Liver (tissue), 3 donors: ENCODE measurements at regions not wholly inside any gene's neighbourhood (a gene's known extent, or its start where the extent isn't known, plus 50 kb on each side); places are given as distances from the start of the nearest gene placed in this dataset.

Experiments
- HNF4G ChIP-seq: IDR thresholded peaks from 2 replicates; pipeline ENCODE4 v1.6.1; 2016; ENCODE audit warnings: antibody characterized with exemption
- RAD21 ChIP-seq, 2 donors: IDR thresholded peaks; 2 replicates each; pipeline ENCODE4 v1.6.1; 2016; ENCODE audit warnings: antibody characterized with exemption in 2 of 2, mild to moderate bottlenecking in 2 of 2
- SP1 ChIP-seq: IDR thresholded peaks from 2 replicates; pipeline ENCODE4 v1.6.1; 2018; ENCODE audit warnings: antibody characterized with exemption, mild to moderate bottlenecking
- TAF1 ChIP-seq: conservative IDR thresholded peaks from 2 replicates; pipeline ENCODE4 v1.6.1; 2016; ENCODE audit warnings: antibody characterized with exemption, mild to moderate bottlenecking
- YY1 ChIP-seq: IDR thresholded peaks from 2 replicates; pipeline ENCODE4 v1.6.1; 2016; ENCODE audit warnings: antibody characterized with exemption, mild to moderate bottlenecking
- TF ChIP-seq, protein P1 (sequence below): fragments of 150-350 bp; IDR thresholded peaks from 2 replicates; pipeline ENCODE4 v1.5.1; 2017; ENCODE audit warnings: improper control_type of control experiment, low read depth, low read length; ENCODE audit not compliant: missing input control
- TF ChIP-seq, protein P2 (sequence below): IDR thresholded peaks from 2 replicates; pipeline ENCODE4 v1.6.1; 2016; ENCODE audit warnings: antibody characterized with exemption, mild to moderate bottlenecking
- TF ChIP-seq, protein P3 (sequence below): IDR thresholded peaks from 2 replicates; pipeline ENCODE4 v1.6.1; 2016; ENCODE audit warnings: antibody characterized with exemption
- donor health status: healthy.
- donor health status: healthy.

DNA sequence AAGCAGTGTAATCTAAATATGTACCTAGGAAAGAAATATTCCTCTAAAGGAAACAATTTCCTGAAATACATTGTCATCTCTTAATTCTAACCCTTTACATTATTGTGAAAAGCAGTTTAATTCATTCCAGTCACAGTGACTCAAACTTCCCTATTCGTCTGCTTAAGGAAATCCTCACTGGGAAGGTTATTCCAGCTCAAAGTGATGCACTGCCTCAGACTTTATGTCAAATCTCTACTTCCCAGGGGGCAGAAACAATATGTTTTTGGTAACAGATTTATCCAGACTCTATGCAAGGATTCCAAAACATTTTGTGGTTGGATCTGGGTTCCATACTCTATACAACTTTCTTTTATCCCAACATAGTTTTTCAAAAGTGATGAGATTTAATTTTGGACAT lies 145.2 kb downstream of the NTMT2 start:
- TF ChIP-seq, protein P1, sequence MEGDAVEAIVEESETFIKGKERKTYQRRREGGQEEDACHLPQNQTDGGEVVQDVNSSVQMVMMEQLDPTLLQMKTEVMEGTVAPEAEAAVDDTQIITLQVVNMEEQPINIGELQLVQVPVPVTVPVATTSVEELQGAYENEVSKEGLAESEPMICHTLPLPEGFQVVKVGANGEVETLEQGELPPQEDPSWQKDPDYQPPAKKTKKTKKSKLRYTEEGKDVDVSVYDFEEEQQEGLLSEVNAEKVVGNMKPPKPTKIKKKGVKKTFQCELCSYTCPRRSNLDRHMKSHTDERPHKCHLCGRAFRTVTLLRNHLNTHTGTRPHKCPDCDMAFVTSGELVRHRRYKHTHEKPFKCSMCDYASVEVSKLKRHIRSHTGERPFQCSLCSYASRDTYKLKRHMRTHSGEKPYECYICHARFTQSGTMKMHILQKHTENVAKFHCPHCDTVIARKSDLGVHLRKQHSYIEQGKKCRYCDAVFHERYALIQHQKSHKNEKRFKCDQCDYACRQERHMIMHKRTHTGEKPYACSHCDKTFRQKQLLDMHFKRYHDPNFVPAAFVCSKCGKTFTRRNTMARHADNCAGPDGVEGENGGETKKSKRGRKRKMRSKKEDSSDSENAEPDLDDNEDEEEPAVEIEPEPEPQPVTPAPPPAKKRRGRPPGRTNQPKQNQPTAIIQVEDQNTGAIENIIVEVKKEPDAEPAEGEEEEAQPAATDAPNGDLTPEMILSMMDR, result no peak
- TF ChIP-seq, protein P2, sequence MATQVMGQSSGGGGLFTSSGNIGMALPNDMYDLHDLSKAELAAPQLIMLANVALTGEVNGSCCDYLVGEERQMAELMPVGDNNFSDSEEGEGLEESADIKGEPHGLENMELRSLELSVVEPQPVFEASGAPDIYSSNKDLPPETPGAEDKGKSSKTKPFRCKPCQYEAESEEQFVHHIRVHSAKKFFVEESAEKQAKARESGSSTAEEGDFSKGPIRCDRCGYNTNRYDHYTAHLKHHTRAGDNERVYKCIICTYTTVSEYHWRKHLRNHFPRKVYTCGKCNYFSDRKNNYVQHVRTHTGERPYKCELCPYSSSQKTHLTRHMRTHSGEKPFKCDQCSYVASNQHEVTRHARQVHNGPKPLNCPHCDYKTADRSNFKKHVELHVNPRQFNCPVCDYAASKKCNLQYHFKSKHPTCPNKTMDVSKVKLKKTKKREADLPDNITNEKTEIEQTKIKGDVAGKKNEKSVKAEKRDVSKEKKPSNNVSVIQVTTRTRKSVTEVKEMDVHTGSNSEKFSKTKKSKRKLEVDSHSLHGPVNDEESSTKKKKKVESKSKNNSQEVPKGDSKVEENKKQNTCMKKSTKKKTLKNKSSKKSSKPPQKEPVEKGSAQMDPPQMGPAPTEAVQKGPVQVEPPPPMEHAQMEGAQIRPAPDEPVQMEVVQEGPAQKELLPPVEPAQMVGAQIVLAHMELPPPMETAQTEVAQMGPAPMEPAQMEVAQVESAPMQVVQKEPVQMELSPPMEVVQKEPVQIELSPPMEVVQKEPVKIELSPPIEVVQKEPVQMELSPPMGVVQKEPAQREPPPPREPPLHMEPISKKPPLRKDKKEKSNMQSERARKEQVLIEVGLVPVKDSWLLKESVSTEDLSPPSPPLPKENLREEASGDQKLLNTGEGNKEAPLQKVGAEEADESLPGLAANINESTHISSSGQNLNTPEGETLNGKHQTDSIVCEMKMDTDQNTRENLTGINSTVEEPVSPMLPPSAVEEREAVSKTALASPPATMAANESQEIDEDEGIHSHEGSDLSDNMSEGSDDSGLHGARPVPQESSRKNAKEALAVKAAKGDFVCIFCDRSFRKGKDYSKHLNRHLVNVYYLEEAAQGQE, result no peak
- TF ChIP-seq TAF1, result no peak
- no peak for TF ChIP-seq YY1
- no peak for TF ChIP-seq HNF4G
- no peak for TF ChIP-seq RAD21 (IDR thresholded peaks at IDR 0.05)
- no peak for TF ChIP-seq SP1
- TF ChIP-seq, protein P3, sequence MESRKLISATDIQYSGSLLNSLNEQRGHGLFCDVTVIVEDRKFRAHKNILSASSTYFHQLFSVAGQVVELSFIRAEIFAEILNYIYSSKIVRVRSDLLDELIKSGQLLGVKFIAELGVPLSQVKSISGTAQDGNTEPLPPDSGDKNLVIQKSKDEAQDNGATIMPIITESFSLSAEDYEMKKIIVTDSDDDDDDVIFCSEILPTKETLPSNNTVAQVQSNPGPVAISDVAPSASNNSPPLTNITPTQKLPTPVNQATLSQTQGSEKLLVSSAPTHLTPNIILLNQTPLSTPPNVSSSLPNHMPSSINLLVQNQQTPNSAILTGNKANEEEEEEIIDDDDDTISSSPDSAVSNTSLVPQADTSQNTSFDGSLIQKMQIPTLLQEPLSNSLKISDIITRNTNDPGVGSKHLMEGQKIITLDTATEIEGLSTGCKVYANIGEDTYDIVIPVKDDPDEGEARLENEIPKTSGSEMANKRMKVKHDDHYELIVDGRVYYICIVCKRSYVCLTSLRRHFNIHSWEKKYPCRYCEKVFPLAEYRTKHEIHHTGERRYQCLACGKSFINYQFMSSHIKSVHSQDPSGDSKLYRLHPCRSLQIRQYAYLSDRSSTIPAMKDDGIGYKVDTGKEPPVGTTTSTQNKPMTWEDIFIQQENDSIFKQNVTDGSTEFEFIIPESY, result no peak
